GM06990 (cell line): ENCODE measurements at regions not wholly inside any gene's neighbourhood (a gene's known extent, or its start where the extent isn't known, plus 50 kb on each side); places are given as distances from the start of the nearest gene placed in this dataset.
A peak's percentile ranks its signal among the peaks of the same experiment; 100 is the strongest.

ENCODE experiments used
- DNase-seq: peaks from one replicate; pipeline ENCODE4 v3.0.0-alpha.2; 2011; ENCODE audit not compliant: insufficient read length; ENCODE audit errors: extremely low read depth
- H3K27me3 ChIP-seq: replicated peaks from 2 replicates; pipeline ENCODE4 v1.6.0; 2011; ENCODE audit warnings: low read length; ENCODE audit not compliant: control insufficient read depth, insufficient read depth
- H3K36me3 ChIP-seq: 2 replicates; pipeline ENCODE4 v1.5.1; 2011; ENCODE audit warnings: low read length; ENCODE audit not compliant: control insufficient read depth, insufficient read depth
- H3K4me3 ChIP-seq: replicated peaks from 2 replicates; pipeline ENCODE4 v1.5.1; 2011; ENCODE audit warnings: low read depth, mild to moderate bottlenecking, control low read depth, low read length
- CTCF ChIP-seq: IDR thresholded peaks from 2 replicates; pipeline ENCODE4 v1.5.1; 2011; ENCODE audit warnings: low read length, control low read depth, mild to moderate bottlenecking, inconsistent platforms; ENCODE audit not compliant: insufficient read depth, poor library complexity, severe bottlenecking

GRCh38 chr2:18870307-18870706 lies 280.9 kb upstream of the NT5C1B start:
- no peak overlapping the region for H3K4me3 ChIP-seq
- no peak for TF ChIP-seq CTCF
- DNase-seq: no peak
- H3K27me3 ChIP-seq: no peaks in the 10 kb centered on the region
- H3K36me3 ChIP-seq: no peaks in the 10 kb centered on the region

- TF ChIP-seq CTCF: no peak
- Histone ChIP-seq H3K36me3 (no peaks in the 10 kb centered on the region), H3K4me3 (no peak overlapping the region), H3K27me3 (no peaks in the 10 kb centered on the region)
- no peak for DNase-seq
Observed at GRCh38 chr2:18861951-18862350, 272.6 kb upstream of the NT5C1B start.

- DNase-seq: no peak
- Histone ChIP-seq H3K36me3 (no peaks in the 10 kb centered on the region), H3K4me3 (no peak overlapping the region), H3K27me3 (no peaks in the 10 kb centered on the region)
- no peak for TF ChIP-seq CTCF
Observed at GRCh38 chr2:18860179-18860578, 270.8 kb upstream of the NT5C1B start.

DNA sequence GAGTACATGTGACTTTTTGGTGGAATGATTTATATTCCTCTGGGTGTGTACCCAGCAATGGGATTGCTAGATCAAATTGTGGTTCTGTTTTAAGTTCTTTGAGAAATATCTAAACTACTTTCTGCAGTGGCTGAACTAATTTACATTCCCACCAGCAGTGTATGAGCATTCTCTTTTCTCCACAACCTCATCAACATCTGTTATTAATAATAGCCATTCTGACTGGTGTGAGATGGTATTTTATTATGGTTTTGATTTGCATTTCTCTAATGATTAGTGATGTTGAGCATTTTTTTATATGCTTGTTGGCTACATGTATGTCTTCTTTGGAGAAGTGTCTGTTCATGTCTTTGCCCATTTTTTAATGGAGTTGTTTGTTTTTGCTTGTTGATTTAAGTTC lies 267.4 kb upstream of the NT5C1B start:
- Histone ChIP-seq H3K4me3 (no peak overlapping the region), H3K27me3 (no peaks in the 10 kb centered on the region), H3K36me3 (no peaks in the 10 kb centered on the region)
- TF ChIP-seq CTCF: no peak
- no peak for DNase-seq

DNA sequence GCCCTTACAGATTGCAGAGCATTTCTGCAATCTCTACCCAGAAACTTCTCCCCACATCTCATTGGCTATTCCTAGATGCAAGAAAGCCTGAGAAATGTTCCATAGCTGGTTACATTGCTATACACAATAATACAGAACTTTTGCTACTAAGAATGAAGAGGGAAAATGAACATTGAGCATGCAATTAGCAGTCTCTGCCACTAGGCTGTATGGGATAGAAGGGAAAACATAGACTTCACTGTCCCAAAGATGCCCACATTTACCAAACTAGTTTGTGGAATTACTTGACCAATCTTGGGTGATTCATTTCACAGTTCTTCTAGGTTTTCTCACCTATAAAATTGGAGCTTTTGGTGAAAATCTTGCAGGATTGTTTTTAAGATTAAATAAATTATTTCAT lies 265.7 kb upstream of the NT5C1B start:
- no peaks in the 10 kb centered on the region for H3K27me3 ChIP-seq
- no peak overlapping the region for H3K4me3 ChIP-seq
- peak; percentile 37 for TF ChIP-seq CTCF
- no peak for DNase-seq
- no peaks in the 10 kb centered on the region for H3K36me3 ChIP-seq

DNA sequence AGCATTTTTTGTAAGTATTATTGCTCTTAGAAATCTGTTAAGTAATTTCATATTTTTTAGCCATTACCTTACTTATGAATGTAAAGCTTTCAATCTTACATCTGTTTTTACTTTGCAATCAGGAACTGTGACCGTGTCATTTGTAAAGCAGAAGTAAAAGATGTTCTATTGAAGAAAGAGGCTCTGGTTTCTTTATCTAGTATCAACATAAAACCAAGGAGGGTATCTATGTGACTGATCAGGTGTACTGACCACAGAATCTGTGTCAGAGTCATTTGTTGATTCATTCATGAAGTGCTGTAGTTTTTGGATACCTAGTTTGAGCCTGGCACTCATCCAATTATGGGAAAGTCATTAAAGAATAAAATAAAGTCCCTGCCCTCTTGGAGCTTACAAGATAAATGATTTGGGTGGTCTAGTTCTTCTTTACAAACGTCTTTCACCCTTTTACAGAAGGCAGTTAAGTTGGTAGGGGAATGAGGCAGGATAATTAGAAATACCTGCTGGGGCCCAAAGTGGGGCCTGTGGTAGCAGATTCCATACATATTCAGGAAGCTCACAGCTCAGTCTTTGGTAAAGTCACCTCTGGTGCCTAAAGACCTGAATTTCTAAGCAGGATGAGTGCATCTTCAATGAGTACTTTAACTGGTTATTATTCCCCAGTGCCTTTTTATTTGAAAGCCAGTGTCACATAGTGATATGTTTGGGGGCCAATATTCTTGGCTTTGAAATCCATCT lies 260.6 kb upstream of the NT5C1B start:
- peak; percentile 70 for DNase-seq
- Histone ChIP-seq H3K36me3 (no peaks in the 10 kb centered on the region), H3K27me3 (no peaks in the 10 kb centered on the region), H3K4me3 (no peak overlapping the region)
- no peak for TF ChIP-seq CTCF
